H1 (cell line): ENCODE measurements at regions not wholly inside any gene's neighbourhood (a gene's known extent, or its start where the extent isn't known, plus 50 kb on each side); places are given as distances from the start of the nearest gene placed in this dataset.

ENCODE experiments used
- CTCF ChIA-PET: fragments of 300-600 bp; sonication (Branson Sonifier 250); formaldehyde crosslinking; loops from one replicate; lab custom pipeline; 2021; ENCODE audit not compliant: partially characterized antibody; lab: Charles Lee
- POLR2A ChIA-PET: fragments of 300-600 bp; sonication (Branson Sonifier 250); formaldehyde crosslinking; loops from one replicate; lab custom pipeline; 2021; ENCODE audit warnings: inconsistent platforms; ENCODE audit not compliant: partially characterized antibody; lab: Charles Lee
- DNase-seq, 2 experiments: peaks; one replicate each; pipeline versions ENCODE4 v3.0.0 to v3.0.0-alpha.2; 2010 to 2022; ENCODE audit warnings: low spot score in 2 of 2, low read depth in 1 of 2, mixed read lengths in 1 of 2
- FAIRE-seq: peaks from 2 replicates; lab custom pipeline; 2011; peaks lifted over from hg19 to GRCh38; lab: Jason Lieb, UNC
- H2AFZ ChIP-seq: 2 replicates; pipeline ENCODE4 v1.8.1; 2012; ENCODE audit warnings: low read length, inconsistent platforms
- H2AK5ac ChIP-seq: 2 replicates; pipeline ENCODE4 v1.6.1; 2013; ENCODE audit warnings: low read depth, low read length
- H2BK120ac ChIP-seq: replicated peaks from 2 replicates; pipeline ENCODE3; 2013; ENCODE audit warnings: low read depth, low read length, inconsistent platforms
- H2BK12ac ChIP-seq: 2 replicates; pipeline ENCODE4 v1.6.1; 2013; ENCODE audit warnings: low read depth, low read length
- H2BK15ac ChIP-seq: 2 replicates; pipeline ENCODE4 v1.6.1; 2013; ENCODE audit warnings: low read length
- H2BK20ac ChIP-seq: 2 replicates; pipeline ENCODE4 v1.6.1; 2013; ENCODE audit warnings: low read length
- H2BK5ac ChIP-seq: 2 replicates; pipeline ENCODE4 v1.6.1; 2013; ENCODE audit warnings: low read depth, low read length
- H3K14ac ChIP-seq: 2 replicates; pipeline ENCODE4 v1.6.1; 2013; ENCODE audit warnings: inconsistent platforms; ENCODE audit not compliant: insufficient read length
- H3K18ac ChIP-seq: 2 replicates; pipeline ENCODE4 v1.6.1; 2013; ENCODE audit warnings: low read length; ENCODE audit errors: extremely low read depth
- H3K23ac ChIP-seq: 2 replicates; pipeline ENCODE4 v1.6.1; 2013; ENCODE audit warnings: inconsistent platforms; ENCODE audit not compliant: insufficient read length
- H3K23me2 ChIP-seq: 2 replicates; pipeline ENCODE4 v1.6.1; 2013; ENCODE audit warnings: low read depth, low read length
- H3K27ac ChIP-seq: 2 replicates; pipeline ENCODE4 v1.6.1; 2011; ENCODE audit warnings: low read depth, low read length, inconsistent platforms
- H3K27me3 ChIP-seq, 4 experiments: replicated peaks in 1 of 4; 1 replicate in 1 of 4; 2 replicates in 3 of 4; pipeline versions ENCODE4 v1.6.1 to v1.8.1; 2011 to 2013; ENCODE audit warnings: low read length in 3 of 4, mild to moderate bottlenecking in 3 of 4, inconsistent platforms in 2 of 4, mixed read lengths in 2 of 4, moderate library complexity in 1 of 4; ENCODE audit not compliant: control insufficient read depth in 3 of 4, insufficient read depth in 3 of 4; ENCODE audit errors: extremely low read depth in 1 of 4
- H3K36me3 ChIP-seq, 4 experiments: 2 replicates each; pipeline versions ENCODE4 v1.6.1 to v1.8.1; 2011 to 2013; ENCODE audit warnings: mild to moderate bottlenecking in 4 of 4, low read length in 3 of 4, moderate library complexity in 2 of 4, control low read depth in 1 of 4, inconsistent platforms in 1 of 4; ENCODE audit not compliant: insufficient read depth in 4 of 4, control insufficient read depth in 2 of 4
- H3K4ac ChIP-seq: replicated peaks from 2 replicates; pipeline ENCODE3; 2013; ENCODE audit warnings: low read length, low read depth, mixed read lengths, inconsistent platforms; ENCODE audit not compliant: insufficient read length
- H3K4me1 ChIP-seq, 4 experiments: replicated peaks in 1 of 4; 1 replicate in 1 of 4; 2 replicates in 3 of 4; pipeline versions ENCODE4 v1.6.1 to v1.8.1; 2011 to 2013; ENCODE audit warnings: low read length in 3 of 4, inconsistent platforms in 2 of 4, mixed read lengths in 1 of 4; ENCODE audit not compliant: insufficient read depth in 4 of 4, control insufficient read depth in 3 of 4
- H3K4me2 ChIP-seq, 2 experiments: 2 replicates each; pipeline versions ENCODE4 v1.6.1 to v1.8.1; 2011 to 2013; ENCODE audit warnings: low read depth in 2 of 2, low read length in 2 of 2, control low read depth in 1 of 2, inconsistent platforms in 1 of 2, mild to moderate bottlenecking in 1 of 2; ENCODE audit not compliant: insufficient read depth in 1 of 2
- H3K4me3 ChIP-seq, 4 experiments: fragments of 200-600, 300-600 bp in 1 of 4; sonication (generic), shearing (Covaris generic), sonication (Bioruptor Twin) in 1 of 4; 2 replicates each; pipeline versions ENCODE4 v1.5.1 to v1.8.1; 2011 to 2016; ENCODE audit warnings: low read length in 4 of 4, low read depth in 3 of 4, control low read depth in 2 of 4, inconsistent platforms in 2 of 4, mild to moderate bottlenecking in 2 of 4, mixed read lengths in 1 of 4, moderate library complexity in 1 of 4; ENCODE audit not compliant: insufficient read depth in 2 of 4; ENCODE audit errors: extremely low read depth in 1 of 4
- H3K56ac ChIP-seq: replicated peaks from 2 replicates; pipeline ENCODE3; 2013; ENCODE audit warnings: low read depth, mild to moderate bottlenecking, mixed read lengths, low read length, inconsistent platforms; ENCODE audit not compliant: insufficient read length
- H3K79me1 ChIP-seq: 2 replicates; pipeline ENCODE4 v1.6.1; 2013; ENCODE audit warnings: low read depth, low read length, control low read depth
- H3K79me2 ChIP-seq, 2 experiments: 2 replicates each; pipeline versions ENCODE4 v1.6.1 to v1.8.1; 2012 to 2013; ENCODE audit warnings: low read length in 2 of 2, mild to moderate bottlenecking in 2 of 2, inconsistent platforms in 1 of 2; ENCODE audit not compliant: insufficient read depth in 2 of 2, control insufficient read depth in 1 of 2
- H3K9ac ChIP-seq, 4 experiments: replicated peaks in 1 of 4; 1 replicate in 1 of 4; 2 replicates in 3 of 4; pipeline versions ENCODE4 v1.6.1 to v1.8.1; 2011 to 2013; ENCODE audit warnings: low read depth in 3 of 4, low read length in 3 of 4, control low read depth in 2 of 4, mild to moderate bottlenecking in 2 of 4, moderate library complexity in 2 of 4, inconsistent platforms in 1 of 4; ENCODE audit errors: extremely low read depth in 1 of 4
- H3K9me3 ChIP-seq, 2 experiments: 2 replicates each; pipeline versions ENCODE4 v1.6.1 to v1.8.1; 2012 to 2013; ENCODE audit warnings: mild to moderate bottlenecking in 2 of 2, moderate library complexity in 2 of 2, control low read depth in 1 of 2, inconsistent platforms in 1 of 2, low read depth in 1 of 2, low read length in 1 of 2, mixed read lengths in 1 of 2; ENCODE audit not compliant: insufficient read depth in 2 of 2
- H4K20me1 ChIP-seq, 2 experiments: replicated peaks in 1 of 2; 2 replicates each; pipeline versions ENCODE3 to v1.8.1; 2011 to 2013; ENCODE audit warnings: inconsistent platforms in 2 of 2, low read length in 2 of 2, mild to moderate bottlenecking in 1 of 2; ENCODE audit not compliant: insufficient read depth in 2 of 2, control insufficient read depth in 1 of 2
- H4K5ac ChIP-seq: 2 replicates; pipeline ENCODE4 v1.6.1; 2013; ENCODE audit warnings: low read length, low read depth, mixed read lengths, inconsistent platforms; ENCODE audit not compliant: insufficient read length
- H4K8ac ChIP-seq: 2 replicates; pipeline ENCODE4 v1.8.0; 2013; ENCODE audit warnings: mild to moderate bottlenecking, moderate library complexity, low read length, inconsistent platforms; ENCODE audit not compliant: insufficient read depth; ENCODE audit errors: extremely low read depth
- H4K91ac ChIP-seq: replicated peaks from 2 replicates; pipeline ENCODE3; 2013; ENCODE audit warnings: low read length, mixed read lengths, inconsistent platforms; ENCODE audit not compliant: insufficient read length
- BACH1 ChIP-seq: IDR thresholded peaks from 2 replicates; pipeline ENCODE4 v1.6.1; 2012; ENCODE audit warnings: low read length, improper control_type of control experiment
- CTBP2 ChIP-seq: IDR thresholded peaks from 2 replicates; pipeline ENCODE4 v1.7.0; 2011; ENCODE audit warnings: borderline replicate concordance, mild to moderate bottlenecking, moderate library complexity, mixed read lengths, low read length; ENCODE audit not compliant: insufficient read depth, insufficient read length
- EGR1 ChIP-seq: IDR thresholded peaks from 2 replicates; pipeline ENCODE4 v1.6.1; 2011; ENCODE audit warnings: low read depth, low read length, borderline replicate concordance
- EP300 ChIP-seq, 2 experiments: IDR thresholded peaks; 1 replicate in 1 of 2; 2 replicates in 1 of 2; pipeline ENCODE4 v1.6.1; 2011 to 2012; ENCODE audit warnings: low read depth in 2 of 2, low read length in 2 of 2, mild to moderate bottlenecking in 2 of 2, borderline replicate concordance in 1 of 2, inconsistent platforms in 1 of 2, moderate library complexity in 1 of 2
- EZH2 ChIP-seq: fragments of 200-600 bp; sonication (generic); IDR thresholded peaks from 2 replicates; pipeline ENCODE4 v1.7.1; 2012; ENCODE audit warnings: low read depth, mild to moderate bottlenecking, moderate library complexity, low read length, inconsistent platforms; ENCODE audit not compliant: severe bottlenecking
- HDAC2 ChIP-seq, 2 experiments: fragments of 300-600 bp in 1 of 2; sonication (generic) in 1 of 2; IDR thresholded peaks; 2 replicates each; pipeline ENCODE4 v1.6.1; 2011 to 2012; ENCODE audit warnings: low read depth in 2 of 2, low read length in 2 of 2, mild to moderate bottlenecking in 2 of 2, moderate library complexity in 2 of 2, borderline replicate concordance in 1 of 2, inconsistent platforms in 1 of 2
- PHF8 ChIP-seq: fragments of 200-600 bp; sonication (generic); conservative IDR thresholded peaks from 2 replicates; pipeline ENCODE4 v1.7.1; 2012; ENCODE audit warnings: low read depth, mild to moderate bottlenecking, inconsistent platforms, low read length, moderate library complexity
- RAD21 ChIP-seq, 2 experiments: IDR thresholded peaks in 1 of 2; conservative IDR thresholded peaks in 1 of 2; 2 replicates each; pipeline ENCODE4 v1.6.1; 2011; ENCODE audit warnings: low read depth in 2 of 2, low read length in 2 of 2, improper control_type of control experiment in 1 of 2, inconsistent platforms in 1 of 2, mild to moderate bottlenecking in 1 of 2, moderate library complexity in 1 of 2
- RBBP5 ChIP-seq: IDR thresholded peaks from 2 replicates; pipeline ENCODE4 v1.7.1; 2012; ENCODE audit warnings: low read depth, mild to moderate bottlenecking, inconsistent platforms, low read length, moderate library complexity, borderline replicate concordance
- SIX5 ChIP-seq: IDR thresholded peaks from 2 replicates; pipeline ENCODE4 v1.6.1; 2011; ENCODE audit warnings: mild to moderate bottlenecking, low read depth, low read length
- SP2 ChIP-seq: IDR thresholded peaks from 2 replicates; pipeline ENCODE4 v1.6.1; 2012; ENCODE audit warnings: mild to moderate bottlenecking, low read length, inconsistent platforms
- YY1 ChIP-seq: IDR thresholded peaks from 2 replicates; pipeline ENCODE4 v1.6.1; 2011; ENCODE audit warnings: low read depth, mild to moderate bottlenecking, low read length
- WGBS, 2 experiments: shearing (Covaris generic) in 1 of 2; methylation state at CpG; one replicate each; pipeline versions ENCODE4 v1.1.6 to v1.1.7; 2013 to 2015; ENCODE audit warnings: low lambda C conversion rate in 2 of 2, mixed read lengths in 2 of 2, inconsistent platforms in 1 of 2, low coverage in 1 of 2, missing lambda C conversion rate in 1 of 2; ENCODE audit not compliant: insufficient replicate concordance in 2 of 2, insufficient coverage in 1 of 2, insufficient read length in 1 of 2; ENCODE audit errors: extremely low coverage in 1 of 2, missing lambda C conversion rate in 1 of 2; 5-methylcytosine and 5-hydroxymethylcytosine counted together

DNA sequence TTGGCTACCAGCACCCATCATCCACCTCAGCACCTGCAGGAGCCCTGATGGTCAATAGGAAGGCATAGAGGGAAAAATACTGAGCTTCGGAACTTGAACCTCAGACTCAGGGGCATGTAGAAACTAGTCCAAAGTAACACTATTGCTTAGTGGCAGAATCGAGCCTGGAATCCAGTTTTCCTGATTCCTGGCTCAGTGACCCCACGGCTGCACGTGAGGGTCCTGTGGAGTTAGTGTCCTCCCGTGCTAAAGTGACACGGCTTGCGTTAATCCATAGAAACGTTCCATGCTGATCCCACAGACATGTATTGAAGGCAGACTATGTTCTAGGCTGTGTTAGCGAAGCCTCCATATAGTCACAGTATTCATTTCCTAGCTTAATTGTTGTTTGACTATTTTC lies 747.0 kb upstream of the TPTE start:
- ChIA-PET POLR2A (no interaction called here), CTCF (no interaction called here)
- Histone ChIP-seq H3K4me3 (no peak overlapping the region), H3K23ac (no peak overlapping the region), H4K8ac (no peak overlapping the region), H4K5ac (no peak overlapping the region), H3K4me2 (no peak overlapping the region), H3K18ac (no peak overlapping the region), H4K20me1 (no peaks in the 10 kb centered on the region), H2AFZ (no peak overlapping the region), H3K4me1 (no peaks in the 10 kb centered on the region), H3K27ac (no peak overlapping the region), H3K79me1 (no peaks in the 10 kb centered on the region), H3K36me3 (no peaks in the 10 kb centered on the region), H2BK5ac (no peak overlapping the region), H2BK120ac (no peak overlapping the region), H3K23me2 (no peaks in the 10 kb centered on the region), H2BK20ac (no peak overlapping the region), H3K9me3 (peaks cover 68 to 81% of the 10 kb centered on the region in 2 experiments), H3K56ac (no peak overlapping the region), H3K4ac (no peak overlapping the region), H2BK12ac (no peak overlapping the region), H3K79me2 (no peaks in the 10 kb centered on the region), H3K9ac (no peak overlapping the region), H2BK15ac (no peak overlapping the region), H3K14ac (no peak overlapping the region), H4K91ac (no peak overlapping the region), H2AK5ac (no peak overlapping the region), H3K27me3 (no peaks in the 10 kb centered on the region)
- DNase-seq (no peak), FAIRE-seq (no peak)
- TF ChIP-seq RAD21 (IDR thresholded peaks at IDR 0.05 in 1 of 2, conservative IDR thresholded peaks at IDR 0.05 in 1 of 2; ENCODE audit: low read depth in 2 of 2, low read length in 2 of 2) (no peak), YY1 (no peak), SP2 (no peak), EGR1 (no peak), HDAC2 (IDR thresholded peaks at IDR 0.05; ENCODE audit: borderline replicate concordance in 1 of 2, low read depth in 2 of 2, low read length in 2 of 2) (no peak), EP300 (IDR thresholded peaks at IDR 0.05; ENCODE audit: borderline replicate concordance in 1 of 2, low read depth in 2 of 2, low read length in 2 of 2) (no peak), CTBP2 (no peak), PHF8 (no peak), EZH2 (no peak), SIX5 (no peak), BACH1 (no peak), RBBP5 (no peak)
- WGBS, 2 experiments, result 81% methylated on average over 9 of the region's 9 CpGs; no CpG with 5 or more reads in 1 of the 2 experiments
